Vagina (tissue), 2 donors: ENCODE measurements at regions not wholly inside any gene's neighbourhood (a gene's known extent, or its start where the extent isn't known, plus 50 kb on each side); places are given as distances from the start of the nearest gene placed in this dataset.

ENCODE experiments used
- DNase-seq, 2 donors: peaks; one replicate each; pipeline ENCODE4 v3.0.0-alpha.2; 2017; ENCODE audit errors: extremely low spot score in 2 of 2
- H3K27ac ChIP-seq: fragments of 200-600 bp; sonication (generic); one replicate; pipeline ENCODE4 v1.5.1; 2019
- H3K27me3 ChIP-seq: fragments of 200-600 bp; sonication (generic); one replicate; pipeline ENCODE4 v1.5.1; 2019
- H3K36me3 ChIP-seq, 2 donors: fragments of 200-600 bp; sonication (generic); one replicate each; pipeline ENCODE4 v1.5.1; 2017 to 2019
- H3K4me1 ChIP-seq: fragments of 200-600 bp; sonication (generic); one replicate; pipeline ENCODE4 v1.5.1; 2019
- H3K4me3 ChIP-seq, 2 donors: fragments of 200-600 bp; sonication (generic); 1 replicate in 1 of 2; 2 replicates in 1 of 2; pipeline ENCODE4 v1.5.1; 2016 to 2019
- H3K9me3 ChIP-seq: fragments of 200-600 bp; sonication (generic); one replicate; pipeline ENCODE4 v1.5.1; 2019
- CTCF ChIP-seq, 3 experiments: fragments of 450-650 bp in 2 of 3; fragments of 200-600 bp in 1 of 3; sonication (generic) in 1 of 3; IDR thresholded peaks; one replicate each; pipeline ENCODE4 v1.5.1; 2017 to 2019; ENCODE audit warnings: antibody characterized with exemption in 3 of 3, mild to moderate bottlenecking in 2 of 3, moderate library complexity in 2 of 3
- POLR2A ChIP-seq, 2 donors: fragments of 450-650 bp; IDR thresholded peaks; one replicate each; pipeline ENCODE4 v1.6.1; 2017; ENCODE audit warnings: antibody characterized with exemption in 2 of 2, mild to moderate bottlenecking in 2 of 2, moderate library complexity in 2 of 2
- POLR2AphosphoS5 ChIP-seq, 2 donors: sonication (generic); formaldehyde crosslinking; IDR thresholded peaks; one replicate each; pipeline ENCODE4 v1.9.0; 2017; ENCODE audit warnings: antibody characterized with exemption in 2 of 2, mild to moderate bottlenecking in 2 of 2, low read depth in 1 of 2; ENCODE audit not compliant: insufficient read depth in 1 of 2
- intact Hi-C: fragments of 100-400 bp; cut with DNase I; formaldehyde crosslinking; loops from one replicate; pipeline ENCODE4 v1.15.1; 2023

GRCh38 chr12:18207266-18207665 is 54.1 kb upstream of the PIK3C2G start:
- Histone ChIP-seq H3K4me1 (no peaks in the 10 kb centered on the region), H3K4me3 (no peak overlapping the region), H3K9me3 (no peaks in the 10 kb centered on the region), H3K36me3 (no peaks in the 10 kb centered on the region), H3K27me3 (no peaks in the 10 kb centered on the region), H3K27ac (no peak overlapping the region)
- intact Hi-C loops = no loop called here
- no peak for DNase-seq
- no peak for TF ChIP-seq POLR2AphosphoS5 (IDR thresholded peaks at IDR 0.05; ENCODE audit: insufficient read depth in 1 of 2, low read depth in 1 of 2)
- no peak for TF ChIP-seq CTCF (IDR thresholded peaks at IDR 0.05)
- TF ChIP-seq POLR2A (IDR thresholded peaks at IDR 0.05) = no peak

- no peaks in the 10 kb centered on the region for H3K4me1 ChIP-seq
- H3K36me3 ChIP-seq = no peaks in the 10 kb centered on the region
- intact Hi-C loops = no loop called here
- TF ChIP-seq CTCF (IDR thresholded peaks at IDR 0.05) (no peak), POLR2A (IDR thresholded peaks at IDR 0.05) (no peak), POLR2AphosphoS5 (IDR thresholded peaks at IDR 0.05; ENCODE audit: insufficient read depth in 1 of 2, low read depth in 1 of 2) (no peak)
- H3K9me3 ChIP-seq = no peaks in the 10 kb centered on the region
- no peak for DNase-seq
- no peak overlapping the region for H3K27ac ChIP-seq
- H3K4me3 ChIP-seq = no peak overlapping the region
- H3K27me3 ChIP-seq = no peaks in the 10 kb centered on the region
These were observed 55.1 kb upstream of the PIK3C2G start for GRCh38 chr12:18206198-18206597.

GRCh38 chr12:18204053-18204452 is 57.3 kb upstream of the PIK3C2G start:
- TF ChIP-seq CTCF (IDR thresholded peaks at IDR 0.05) (no peak), POLR2AphosphoS5 (IDR thresholded peaks at IDR 0.05; ENCODE audit: insufficient read depth in 1 of 2, low read depth in 1 of 2) (no peak)
- intact Hi-C loops = no loop called here
- Histone ChIP-seq H3K4me1 (no peaks in the 10 kb centered on the region), H3K27ac (no peak overlapping the region), H3K9me3 (no peaks in the 10 kb centered on the region), H3K27me3 (no peaks in the 10 kb centered on the region), H3K36me3 (no peaks in the 10 kb centered on the region), H3K4me3 (no peak overlapping the region)
- DNase-seq = no peak

- Histone ChIP-seq H3K27me3 (no peaks in the 10 kb centered on the region), H3K27ac (no peak overlapping the region), H3K9me3 (no peaks in the 10 kb centered on the region), H3K36me3 (no peaks in the 10 kb centered on the region), H3K4me1 (no peaks in the 10 kb centered on the region), H3K4me3 (no peak overlapping the region)
- intact Hi-C loops = no loop called here
- DNase-seq = no peak
- no peak for TF ChIP-seq POLR2AphosphoS5 (IDR thresholded peaks at IDR 0.05; ENCODE audit: insufficient read depth in 1 of 2, low read depth in 1 of 2)
- TF ChIP-seq POLR2A (IDR thresholded peaks at IDR 0.05) = no peak
- TF ChIP-seq CTCF (IDR thresholded peaks at IDR 0.05) = no peak
These were observed 69.2 kb upstream of the PIK3C2G start for GRCh38 chr12:18192119-18192518.

GRCh38 chr12:18183141-18183540 is 78.2 kb upstream of the PIK3C2G start:
- H3K27me3 ChIP-seq = no peaks in the 10 kb centered on the region
- H3K4me3 ChIP-seq = no peak overlapping the region
- H3K27ac ChIP-seq = no peak overlapping the region
- no peak for TF ChIP-seq CTCF (IDR thresholded peaks at IDR 0.05)
- TF ChIP-seq POLR2A (IDR thresholded peaks at IDR 0.05) = no peak
- no peak for TF ChIP-seq POLR2AphosphoS5 (IDR thresholded peaks at IDR 0.05; ENCODE audit: insufficient read depth in 1 of 2, low read depth in 1 of 2)
- intact Hi-C loops = no loop called here
- no peaks in the 10 kb centered on the region for H3K36me3 ChIP-seq
- H3K9me3 ChIP-seq = no peaks in the 10 kb centered on the region
- no peak for DNase-seq
- no peaks in the 10 kb centered on the region for H3K4me1 ChIP-seq
